ENCODE measurements at regions not wholly inside any gene's neighbourhood (a gene's known extent, or its start where the extent isn't known, plus 50 kb on each side); places are given as distances from the start of the nearest gene placed in this dataset.

DNA sequence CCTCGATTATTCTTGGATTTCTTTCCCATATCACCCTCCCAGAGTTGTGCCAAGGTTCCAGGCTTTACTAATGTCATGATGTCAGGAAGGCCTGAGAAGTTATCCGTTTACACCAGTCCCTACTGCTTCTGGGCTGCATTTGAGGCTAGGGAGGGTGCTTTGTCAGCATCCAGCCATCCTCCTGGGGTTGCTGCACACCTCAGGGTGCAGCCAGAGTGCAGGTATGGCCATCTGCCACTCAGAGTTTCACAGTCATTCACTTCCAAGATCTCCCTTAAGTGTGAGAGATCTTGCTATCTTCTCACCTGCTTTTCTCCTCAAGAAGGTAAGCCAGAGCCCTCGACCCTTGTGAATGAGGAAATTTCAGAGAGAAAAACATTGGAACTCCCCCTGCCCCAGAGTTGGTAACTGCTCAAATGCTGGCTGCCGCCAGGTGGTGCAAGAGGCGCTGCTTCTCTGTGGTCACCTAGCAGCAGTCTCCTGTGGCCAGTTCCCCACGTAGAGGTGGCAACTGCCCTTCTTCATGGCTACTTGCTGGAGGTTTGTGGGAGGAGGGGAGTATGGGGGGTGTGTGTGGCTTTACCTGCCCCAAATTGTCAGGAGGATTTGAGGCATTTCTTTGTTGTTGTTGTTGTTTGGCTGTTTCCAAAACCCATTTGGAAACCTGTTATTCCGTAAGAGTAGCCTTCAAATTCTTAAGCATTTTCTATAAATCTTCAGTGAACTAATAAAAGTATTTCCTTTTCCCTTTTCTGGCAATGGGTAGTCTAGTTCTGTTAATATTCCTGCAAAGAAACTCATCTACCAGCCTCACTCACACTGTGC, 259.6 kb upstream of the DMRT1 start:
- H3K4me1 ChIP-seq (replicated peaks in 1 of 4; ENCODE audit: control insufficient read depth in 3 of 4, insufficient read depth in 4 of 4, low read length in 3 of 4) = no peaks in the 10 kb centered on the region
- CTCF ChIA-PET (ENCODE audit: partially characterized antibody) = interaction anchor here (0.6 to 1.3 kb wide), 3 partner anchors 8 to 178 kb away, joined by 3 to 4 read pairs (median 3); no protein-coding TSS in a partner anchor
- H3K14ac ChIP-seq (ENCODE audit: insufficient read length) = no peak overlapping the region
- H3K9ac ChIP-seq (replicated peaks in 1 of 4; ENCODE audit: extremely low read depth in 1 of 4, low read depth in 3 of 4, low read length in 3 of 4) = no peak overlapping the region
- H2BK20ac ChIP-seq (ENCODE audit: low read length) = no peak overlapping the region
- no peak overlapping the region for H2BK5ac ChIP-seq (ENCODE audit: low read depth, low read length)
- H2BK15ac ChIP-seq (ENCODE audit: low read length) = no peak overlapping the region
- no peak overlapping the region for H3K18ac ChIP-seq (ENCODE audit: extremely low read depth, low read length)
- no peak overlapping the region for H3K4ac ChIP-seq (replicated peaks; ENCODE audit: insufficient read length, low read depth, low read length)
- peaks cover 0 to 6% (median 0%) of the 10 kb centered on the region in 4 experiments; a peak in 1 of 8 replicates for H3K36me3 ChIP-seq (ENCODE audit: control insufficient read depth in 2 of 4, insufficient read depth in 4 of 4, low read length in 3 of 4)
- H3K27me3 ChIP-seq (replicated peaks in 1 of 4; ENCODE audit: control insufficient read depth in 3 of 4, extremely low read depth in 1 of 4, insufficient read depth in 3 of 4, low read length in 3 of 4) = no peaks in the 10 kb centered on the region
- H2AFZ ChIP-seq (ENCODE audit: low read length) = no peak overlapping the region
- POLR2A ChIA-PET (ENCODE audit: partially characterized antibody) = no interaction called here
- 76% methylated on average over 7 of the region's 7 CpGs; no CpG with 5 or more reads in 1 of the 2 experiments for WGBS, 2 experiments (ENCODE audit: extremely low coverage in 1 of 2, insufficient coverage in 1 of 2, insufficient read length in 1 of 2, insufficient replicate concordance in 2 of 2, low coverage in 1 of 2, low lambda C conversion rate in 2 of 2, missing lambda C conversion rate in 1 of 2)
- H4K8ac ChIP-seq (ENCODE audit: extremely low read depth, insufficient read depth, low read length) = no peak overlapping the region
- H4K91ac ChIP-seq (replicated peaks; ENCODE audit: insufficient read length, low read length) = no peak overlapping the region
- no peak overlapping the region for H3K23ac ChIP-seq (ENCODE audit: insufficient read length)
- H2BK12ac ChIP-seq (ENCODE audit: low read depth, low read length) = no peak overlapping the region
- H3K56ac ChIP-seq (replicated peaks; ENCODE audit: insufficient read length, low read depth, low read length) = no peak overlapping the region
- no peak overlapping the region for H2AK5ac ChIP-seq (ENCODE audit: low read depth, low read length)
- TF ChIP-seq, protein P1, sequence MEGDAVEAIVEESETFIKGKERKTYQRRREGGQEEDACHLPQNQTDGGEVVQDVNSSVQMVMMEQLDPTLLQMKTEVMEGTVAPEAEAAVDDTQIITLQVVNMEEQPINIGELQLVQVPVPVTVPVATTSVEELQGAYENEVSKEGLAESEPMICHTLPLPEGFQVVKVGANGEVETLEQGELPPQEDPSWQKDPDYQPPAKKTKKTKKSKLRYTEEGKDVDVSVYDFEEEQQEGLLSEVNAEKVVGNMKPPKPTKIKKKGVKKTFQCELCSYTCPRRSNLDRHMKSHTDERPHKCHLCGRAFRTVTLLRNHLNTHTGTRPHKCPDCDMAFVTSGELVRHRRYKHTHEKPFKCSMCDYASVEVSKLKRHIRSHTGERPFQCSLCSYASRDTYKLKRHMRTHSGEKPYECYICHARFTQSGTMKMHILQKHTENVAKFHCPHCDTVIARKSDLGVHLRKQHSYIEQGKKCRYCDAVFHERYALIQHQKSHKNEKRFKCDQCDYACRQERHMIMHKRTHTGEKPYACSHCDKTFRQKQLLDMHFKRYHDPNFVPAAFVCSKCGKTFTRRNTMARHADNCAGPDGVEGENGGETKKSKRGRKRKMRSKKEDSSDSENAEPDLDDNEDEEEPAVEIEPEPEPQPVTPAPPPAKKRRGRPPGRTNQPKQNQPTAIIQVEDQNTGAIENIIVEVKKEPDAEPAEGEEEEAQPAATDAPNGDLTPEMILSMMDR (IDR thresholded peaks at IDR 0.05; ENCODE audit: control extremely low read depth in 1 of 3, insufficient read depth in 1 of 3, low read depth in 1 of 3, low read length in 3 of 3) = peak; percentile 66 to 77 (median 73)
- TF ChIP-seq POU5F1 (IDR thresholded peaks at IDR 0.05; ENCODE audit: low read depth, low read length) (no peak), SIN3A (conservative IDR thresholded peaks at IDR 0.05 in 1 of 2, IDR thresholded peaks at IDR 0.05 in 1 of 2; ENCODE audit: low read depth in 1 of 2, low read length in 2 of 2) (no peak), SUZ12 (IDR thresholded peaks at IDR 0.05; ENCODE audit: low read length) (no peak), RAD21 (IDR thresholded peaks at IDR 0.05 in 1 of 2, conservative IDR thresholded peaks at IDR 0.05 in 1 of 2; ENCODE audit: low read depth in 2 of 2, low read length in 2 of 2) (peak; percentile 57 to 64)
- H3K23me2 ChIP-seq (ENCODE audit: low read depth, low read length) = no peaks in the 10 kb centered on the region
- no peak overlapping the region for H2BK120ac ChIP-seq (replicated peaks; ENCODE audit: low read depth, low read length)
- DNase-seq (ENCODE audit: low read depth in 1 of 2, low spot score in 2 of 2) (peak in 1 of 2 experiments; percentile 81), FAIRE-seq (no peak)
- no peaks in the 10 kb centered on the region for H4K20me1 ChIP-seq (replicated peaks in 1 of 2; ENCODE audit: control insufficient read depth in 1 of 2, insufficient read depth in 2 of 2, low read length in 2 of 2)
- no peak overlapping the region for H3K4me3 ChIP-seq (ENCODE audit: extremely low read depth in 1 of 4, insufficient read depth in 2 of 4, low read depth in 3 of 4, low read length in 4 of 4)
- H3K79me2 ChIP-seq (ENCODE audit: control insufficient read depth in 1 of 2, insufficient read depth in 2 of 2, low read length in 2 of 2) = peaks cover 0 to 8% of the 10 kb centered on the region in 2 experiments; a peak in 2 of 4 replicates
- no peak overlapping the region for H3K27ac ChIP-seq (ENCODE audit: low read depth, low read length)
- no peak overlapping the region for H4K5ac ChIP-seq (ENCODE audit: insufficient read length, low read depth, low read length)
- H3K4me2 ChIP-seq (ENCODE audit: insufficient read depth in 1 of 2, low read depth in 2 of 2, low read length in 2 of 2) = no peak overlapping the region
- H3K9me3 ChIP-seq (ENCODE audit: insufficient read depth in 2 of 2, low read depth in 1 of 2, low read length in 1 of 2) = peaks cover 11 to 16% of the 10 kb centered on the region in 2 experiments
- H3K79me1 ChIP-seq (ENCODE audit: low read depth, low read length) = peaks cover 6% of the 10 kb centered on the region; the same call in 1 of the 2 replicates

All from H1 (cell line).